SK-N-MC (cell line): ENCODE measurements at regions not wholly inside any gene's neighbourhood (a gene's known extent, or its start where the extent isn't known, plus 50 kb on each side); places are given as distances from the start of the nearest gene placed in this dataset.

ENCODE experiments used
- DNase-seq: peaks from one replicate; pipeline ENCODE4 v3.0.0-alpha.2; 2011; ENCODE audit warnings: low read depth, low spot score
- H3K27ac ChIP-seq: fragments of 200-600 bp; sonication (generic); 2 replicates; pipeline ENCODE4 v1.5.1; 2016; ENCODE audit warnings: mixed run types
- H3K36me3 ChIP-seq: fragments of 200-600 bp; sonication (generic); 2 replicates; pipeline ENCODE4 v1.6.1; 2017; ENCODE audit warnings: antibody characterized with exemption, low read length, mixed read lengths; ENCODE audit not compliant: insufficient read depth
- H3K4me3 ChIP-seq: fragments of 200-600 bp; sonication (generic); 2 replicates; pipeline ENCODE4 v1.5.1; 2016
- H3K9ac ChIP-seq: fragments of 200-600 bp; sonication (generic); 2 replicates; pipeline ENCODE4 v1.8.0; 2017; ENCODE audit warnings: mixed run types, mixed read lengths; ENCODE audit not compliant: insufficient read length
- H3K9me3 ChIP-seq: fragments of 200-600 bp; sonication (generic); 2 replicates; pipeline ENCODE4 v1.6.1; 2017; ENCODE audit warnings: low read depth, mild to moderate bottlenecking, antibody characterized with exemption, low read length, moderate library complexity, mixed read lengths
- EZH2 ChIP-seq: fragments of 200-600 bp; sonication (generic); IDR thresholded peaks from one replicate; pipeline ENCODE4 v1.6.1; 2017; ENCODE audit warnings: antibody characterized with exemption
- FOXP2 ChIP-seq: optimal IDR thresholded peaks from 2 replicates; pipeline ENCODE3; 2011; ENCODE audit warnings: mild to moderate bottlenecking, moderate library complexity; ENCODE audit not compliant: insufficient read depth; ENCODE audit errors: extremely low read length, control extremely low read depth
- POLR2AphosphoS5 ChIP-seq: IDR thresholded peaks from 2 replicates; pipeline ENCODE4 v1.6.1; 2012; ENCODE audit warnings: mild to moderate bottlenecking, low read depth, low read length, borderline replicate concordance

DNA sequence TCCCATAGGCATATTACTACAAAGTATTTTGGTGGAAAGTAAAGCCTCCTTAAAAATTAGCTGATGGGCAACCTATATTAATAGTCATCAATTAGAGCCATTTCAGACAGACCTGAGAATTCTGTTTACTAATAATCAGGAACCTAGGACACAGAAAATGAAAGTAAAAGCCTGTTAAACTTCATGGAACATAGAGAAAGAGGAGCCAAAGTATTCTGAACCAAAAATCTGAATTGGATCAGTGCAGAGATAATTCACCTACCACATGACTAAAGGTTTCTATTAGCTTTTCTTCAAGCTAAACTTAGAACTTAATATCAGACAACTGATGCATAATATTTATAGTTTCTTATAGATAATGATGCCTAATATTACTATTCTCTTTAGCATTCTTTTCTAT, 204.5 kb upstream of the RHOBTB1 start:
- H3K9ac ChIP-seq = no peak overlapping the region
- TF ChIP-seq FOXP2 (no peak), POLR2AphosphoS5 (no peak), EZH2 (no peak)
- no peak overlapping the region for H3K27ac ChIP-seq
- H3K36me3 ChIP-seq = no peaks in the 10 kb centered on the region
- no peak for DNase-seq
- no peak overlapping the region for H3K4me3 ChIP-seq
- H3K9me3 ChIP-seq = no peaks in the 10 kb centered on the region

- no peak for TF ChIP-seq POLR2AphosphoS5
- TF ChIP-seq FOXP2 = no peak
- TF ChIP-seq EZH2 = no peak
- Histone ChIP-seq H3K9me3 (no peaks in the 10 kb centered on the region), H3K4me3 (no peak overlapping the region), H3K27ac (no peak overlapping the region), H3K9ac (no peak overlapping the region), H3K36me3 (no peaks in the 10 kb centered on the region)
- DNase-seq = no peak
Measured at GRCh38 chr10:61142987-61143386, 199.0 kb upstream of the RHOBTB1 start.

DNA sequence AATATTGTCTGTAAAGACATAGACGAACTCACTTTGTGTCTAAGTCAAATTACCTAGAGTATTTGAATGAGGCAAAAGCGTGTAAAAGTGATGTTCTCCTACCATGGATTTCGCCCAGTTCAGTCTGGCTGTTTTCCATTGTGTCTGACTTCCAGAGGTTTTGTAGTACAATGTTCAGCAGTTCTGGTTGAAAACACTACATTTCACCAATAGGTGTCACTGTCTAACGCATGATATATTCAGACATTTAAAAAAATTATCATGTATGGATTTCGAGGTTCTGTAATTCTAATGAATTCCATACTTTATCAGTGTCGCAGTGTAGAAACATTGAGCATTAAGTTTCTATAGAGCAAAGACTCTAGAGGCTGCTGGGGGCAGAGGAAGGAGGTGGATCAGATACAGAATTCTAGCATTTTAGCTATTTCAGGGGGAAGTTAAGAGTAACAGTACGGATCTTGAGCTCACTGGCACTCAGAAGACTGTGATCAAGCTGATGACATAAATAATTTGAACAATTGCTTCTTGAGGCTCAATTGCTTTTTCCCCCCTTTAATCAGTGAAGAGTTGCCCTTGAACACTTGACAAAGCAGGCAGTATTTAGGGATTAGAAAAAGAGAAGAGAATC, 196.9 kb upstream of the RHOBTB1 start:
- TF ChIP-seq FOXP2 = no peak
- TF ChIP-seq POLR2AphosphoS5 = no peak
- TF ChIP-seq EZH2 = no peak
- no peaks in the 10 kb centered on the region for H3K9me3 ChIP-seq
- no peak overlapping the region for H3K27ac ChIP-seq
- no peak overlapping the region for H3K9ac ChIP-seq
- no peak overlapping the region for H3K4me3 ChIP-seq
- peak; percentile 72 for DNase-seq
- no peaks in the 10 kb centered on the region for H3K36me3 ChIP-seq

- no peak for DNase-seq
- TF ChIP-seq POLR2AphosphoS5 = no peak
- no peak for TF ChIP-seq EZH2
- no peak for TF ChIP-seq FOXP2
- Histone ChIP-seq H3K4me3 (no peak overlapping the region), H3K9me3 (no peaks in the 10 kb centered on the region), H3K9ac (no peak overlapping the region), H3K27ac (no peak overlapping the region), H3K36me3 (no peaks in the 10 kb centered on the region)
Measured at GRCh38 chr10:61139592-61139953, 195.6 kb upstream of the RHOBTB1 start.

DNA sequence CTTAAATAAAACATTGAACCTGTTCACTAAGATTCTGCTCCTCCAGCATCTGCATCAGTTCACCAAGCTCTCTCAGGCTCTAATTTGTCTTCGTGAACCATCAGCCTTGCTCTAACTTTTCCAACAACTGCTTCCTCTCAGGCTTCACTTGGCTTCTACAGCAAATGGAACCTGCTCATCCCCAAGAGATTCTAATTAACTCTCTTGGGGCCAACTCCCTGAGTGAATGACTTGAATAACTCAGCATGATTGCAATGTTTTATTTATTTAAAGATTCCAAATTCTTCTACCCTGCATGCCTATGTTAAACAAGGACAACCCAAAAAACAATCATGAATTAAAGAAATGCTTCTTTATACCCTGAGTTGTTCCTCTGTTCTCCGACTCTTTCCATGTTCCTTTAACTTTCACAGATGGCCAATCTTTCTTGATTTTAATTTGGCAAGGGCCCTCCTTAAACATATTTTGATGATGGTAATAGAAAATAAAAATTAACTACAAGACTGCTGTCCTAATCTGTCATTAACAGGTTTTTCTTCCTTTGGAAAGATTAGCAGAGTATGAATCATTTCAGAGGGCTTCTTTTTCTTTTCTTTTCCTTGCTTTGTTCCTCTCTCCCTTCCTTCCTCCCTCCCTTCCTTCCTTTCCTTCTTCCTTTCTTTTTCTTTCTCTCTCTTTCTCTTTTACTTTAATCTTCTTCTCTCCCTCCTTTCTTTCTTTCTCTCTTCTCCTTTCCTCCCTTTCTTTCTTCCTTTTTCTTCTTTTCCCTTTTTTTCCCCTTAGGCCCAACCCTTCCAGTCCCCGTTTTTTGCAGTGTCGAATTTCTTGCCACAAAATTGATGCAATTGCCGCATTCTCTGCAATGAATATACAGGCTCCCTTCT, 195.0 kb upstream of the RHOBTB1 start:
- H3K4me3 ChIP-seq = no peak overlapping the region
- no peak for DNase-seq
- no peak overlapping the region for H3K27ac ChIP-seq
- no peak overlapping the region for H3K9ac ChIP-seq
- no peaks in the 10 kb centered on the region for H3K9me3 ChIP-seq
- TF ChIP-seq EZH2 = no peak
- TF ChIP-seq POLR2AphosphoS5 = no peak
- no peak for TF ChIP-seq FOXP2
- no peaks in the 10 kb centered on the region for H3K36me3 ChIP-seq

DNA sequence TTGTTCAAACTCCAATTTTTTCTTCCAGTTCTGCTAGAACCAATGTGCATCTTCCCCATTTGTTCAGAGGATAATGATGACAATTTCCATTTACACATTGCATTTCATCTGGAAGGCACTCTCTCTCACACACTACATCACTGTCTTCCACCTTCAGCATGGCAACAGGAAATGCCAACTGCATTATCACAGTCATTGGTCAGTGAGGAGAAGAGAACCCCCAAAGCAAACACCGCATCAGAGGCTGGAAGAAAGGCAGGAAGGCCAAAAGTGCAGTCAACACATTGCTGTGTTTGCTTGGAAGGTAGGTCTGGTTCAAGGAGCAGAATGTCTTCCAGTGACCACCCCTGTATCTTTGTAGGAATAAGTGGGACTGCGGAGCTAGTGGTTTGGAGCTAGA, 192.2 kb upstream of the RHOBTB1 start:
- TF ChIP-seq POLR2AphosphoS5 (no peak), FOXP2 (no peak), EZH2 (no peak)
- Histone ChIP-seq H3K9me3 (no peaks in the 10 kb centered on the region), H3K4me3 (no peak overlapping the region), H3K9ac (no peak overlapping the region), H3K27ac (no peak overlapping the region), H3K36me3 (no peaks in the 10 kb centered on the region)
- DNase-seq = no peak

- H3K9me3 ChIP-seq = no peaks in the 10 kb centered on the region
- H3K36me3 ChIP-seq = no peaks in the 10 kb centered on the region
- TF ChIP-seq EZH2 (no peak), POLR2AphosphoS5 (no peak), FOXP2 (no peak)
- DNase-seq = no peak
- H3K27ac ChIP-seq = no peak overlapping the region
- H3K4me3 ChIP-seq = no peak overlapping the region
- no peak overlapping the region for H3K9ac ChIP-seq
Measured at GRCh38 chr10:61135276-61135721, 191.3 kb upstream of the RHOBTB1 start.

DNA sequence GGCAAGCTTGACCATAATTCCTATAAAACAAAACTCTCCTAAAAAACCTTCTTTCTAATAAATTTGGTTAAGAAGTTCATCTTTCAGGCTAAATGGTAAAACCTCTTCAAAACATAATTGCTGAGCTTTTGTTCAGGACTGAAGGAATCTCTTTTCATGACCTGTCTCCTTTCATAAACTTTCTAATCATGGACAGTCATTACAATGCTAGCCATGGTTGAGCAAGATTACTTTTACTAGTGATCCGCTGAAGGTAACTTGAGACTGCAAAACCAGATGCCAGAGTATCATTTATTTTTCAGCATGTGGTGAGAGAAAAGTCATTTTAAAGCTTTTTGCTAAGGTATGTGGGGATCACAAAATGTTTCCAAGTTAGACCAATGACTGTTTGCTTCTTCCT, 186.4 kb upstream of the RHOBTB1 start:
- no peak for TF ChIP-seq POLR2AphosphoS5
- TF ChIP-seq FOXP2 = no peak
- TF ChIP-seq EZH2 = no peak
- DNase-seq = no peak
- no peaks in the 10 kb centered on the region for H3K36me3 ChIP-seq
- H3K9ac ChIP-seq = no peak overlapping the region
- no peak overlapping the region for H3K27ac ChIP-seq
- no peak overlapping the region for H3K4me3 ChIP-seq
- no peaks in the 10 kb centered on the region for H3K9me3 ChIP-seq

GRCh38 chr10:61128196-61128595, 184.2 kb upstream of the RHOBTB1 start:
- no peaks in the 10 kb centered on the region for H3K9me3 ChIP-seq
- TF ChIP-seq FOXP2 (no peak), EZH2 (no peak), POLR2AphosphoS5 (no peak)
- no peak for DNase-seq

More at GRCh38 chr10:61128196-61128595, 184.2 kb upstream of the RHOBTB1 start:
- Histone ChIP-seq H3K4me3 (no peak overlapping the region), H3K9ac (no peak overlapping the region), H3K27ac (no peak overlapping the region), H3K36me3 (no peaks in the 10 kb centered on the region)
